Type B pancreatic cell (in vitro differentiated cells): ENCODE measurements at regions not wholly inside any gene's neighbourhood (a gene's known extent, or its start where the extent isn't known, plus 50 kb on each side); places are given as distances from the start of the nearest gene placed in this dataset.

ENCODE experiments used
- DNase-seq: peaks from one replicate; pipeline ENCODE4 v3.0.0; 2021; ENCODE audit warnings: mixed read lengths; ENCODE audit not compliant: unreplicated experiment; ENCODE audit errors: extremely low spot score
- H3K27ac Mint-ChIP-seq: 2 replicates; pipeline ENCODE4 v1.8.0; 2021; ENCODE audit warnings: mild to moderate bottlenecking, mixed read lengths
- H3K27me3 Mint-ChIP-seq: 2 replicates; pipeline ENCODE4 v1.8.0; 2021; ENCODE audit warnings: mixed read lengths
- H3K36me3 Mint-ChIP-seq: 2 replicates; pipeline ENCODE4 v1.8.0; 2021; ENCODE audit warnings: mixed read lengths
- H3K4me1 Mint-ChIP-seq: one replicate; pipeline ENCODE4 v1.8.0; 2021; ENCODE audit warnings: mixed read lengths; ENCODE audit not compliant: unreplicated experiment
- H3K4me3 Mint-ChIP-seq: 2 replicates; pipeline ENCODE4 v1.8.0; 2021; ENCODE audit warnings: mild to moderate bottlenecking, mixed read lengths
- H3K9me3 Mint-ChIP-seq: 2 replicates; pipeline ENCODE4 v1.8.0; 2021; ENCODE audit warnings: mixed read lengths
- CTCF ChIP-seq: fragments of 200-600 bp; sonication (generic); conservative IDR thresholded peaks from 2 replicates; pipeline ENCODE4 v1.5.0; 2021; ENCODE audit warnings: antibody characterized with exemption, mild to moderate bottlenecking

- Mint-ChIP-seq H3K9me3 (peaks cover 6% of the 10 kb centered on the region), H3K27ac (no peak overlapping the region), H3K36me3 (peaks cover 5% of the 10 kb centered on the region), H3K4me3 (no peak overlapping the region), H3K4me1 (no peaks in the 10 kb centered on the region), H3K27me3 (no peaks in the 10 kb centered on the region)
- TF ChIP-seq CTCF = no peak
- no peak for DNase-seq
Measured at GRCh38 chr14:105853907-105854599, 327.7 kb downstream of the TMEM121 start.

GRCh38 chr14:105854600-105855245 lies 328.3 kb downstream of the TMEM121 start:
- H3K4me3 Mint-ChIP-seq = no peak overlapping the region
- peaks cover 6% of the 10 kb centered on the region for H3K9me3 Mint-ChIP-seq
- no peaks in the 10 kb centered on the region for H3K27me3 Mint-ChIP-seq
- peaks cover 5% of the 10 kb centered on the region for H3K36me3 Mint-ChIP-seq
- H3K4me1 Mint-ChIP-seq = no peaks in the 10 kb centered on the region
- H3K27ac Mint-ChIP-seq = no peak overlapping the region
- DNase-seq = peak; percentile 66
- no peak for TF ChIP-seq CTCF

- Mint-ChIP-seq H3K27ac (no peak overlapping the region), H3K4me1 (no peaks in the 10 kb centered on the region), H3K36me3 (peaks cover 5% of the 10 kb centered on the region), H3K9me3 (peaks cover 6% of the 10 kb centered on the region), H3K27me3 (no peaks in the 10 kb centered on the region), H3K4me3 (no peak overlapping the region)
- peak; percentile 64 for DNase-seq
- no peak for TF ChIP-seq CTCF
Measured at GRCh38 chr14:105855246-105855892, 329.0 kb downstream of the TMEM121 start.

- Mint-ChIP-seq H3K9me3 (peaks cover 6% of the 10 kb centered on the region), H3K4me1 (no peaks in the 10 kb centered on the region)
Measured at GRCh38 chr14:105855893-105856675, 329.7 kb downstream of the TMEM121 start.

More at GRCh38 chr14:105855893-105856675, 329.7 kb downstream of the TMEM121 start:
- Mint-ChIP-seq H3K27ac (no peak overlapping the region), H3K36me3 (peaks cover 5% of the 10 kb centered on the region), H3K4me3 (no peak overlapping the region), H3K27me3 (no peaks in the 10 kb centered on the region)
- no peak for TF ChIP-seq CTCF
- peak; percentile 58 for DNase-seq
